ENCODE measurements at regions not wholly inside any gene's neighbourhood (a gene's known extent, or its start where the extent isn't known, plus 50 kb on each side); places are given as distances from the start of the nearest gene placed in this dataset.

- no peaks in the 10 kb centered on the region for H3K36me3 Mint-ChIP-seq (ENCODE audit: low read depth)
- H3K27ac Mint-ChIP-seq = no peak overlapping the region
- H3K27me3 Mint-ChIP-seq (ENCODE audit: low read depth) = peaks cover 4% of the 10 kb centered on the region
- CTCF ChIA-PET = interaction anchor here (0.6 kb wide), 1 partner anchor 92 kb away, joined by 4 read pairs; no protein-coding TSS in a partner anchor
- intact Hi-C loops (cut with micrococcal nuclease) = no loop called here
- no peak overlapping the region for H3K4me3 Mint-ChIP-seq
- DNase-seq = no peak
- no peaks in the 10 kb centered on the region for H3K4me1 Mint-ChIP-seq (ENCODE audit: low read depth)
- no peaks in the 10 kb centered on the region for H3K9me3 Mint-ChIP-seq
Observed at GRCh38 chr13:31955101-31955500, 76.5 kb upstream of the FRY start.

- no peak overlapping the region for H3K4me3 Mint-ChIP-seq
- no peak for DNase-seq
- H3K36me3 Mint-ChIP-seq (ENCODE audit: low read depth) = no peaks in the 10 kb centered on the region
- no peaks in the 10 kb centered on the region for H3K9me3 Mint-ChIP-seq
- no peak overlapping the region for H3K27ac Mint-ChIP-seq
- H3K4me1 Mint-ChIP-seq (ENCODE audit: low read depth) = no peaks in the 10 kb centered on the region
- CTCF ChIA-PET = interaction anchor here (0.7 kb wide), 1 partner anchor 210 kb away, joined by 3 read pairs; no protein-coding TSS in a partner anchor
- intact Hi-C loops (cut with micrococcal nuclease) = no loop called here
- peaks cover 4% of the 10 kb centered on the region for H3K27me3 Mint-ChIP-seq (ENCODE audit: low read depth)
Observed at GRCh38 chr13:31955741-31956140, 75.8 kb upstream of the FRY start.

GRCh38 chr13:31956980-31957644, 74.5 kb upstream of the FRY start:
- Mint-ChIP-seq H3K4me1 (ENCODE audit: low read depth) (no peaks in the 10 kb centered on the region), H3K4me3 (no peak overlapping the region), H3K27me3 (ENCODE audit: low read depth) (peaks cover 4% of the 10 kb centered on the region), H3K9me3 (no peaks in the 10 kb centered on the region), H3K36me3 (ENCODE audit: low read depth) (no peaks in the 10 kb centered on the region), H3K27ac (no peak overlapping the region)
- CTCF ChIA-PET = no interaction called here
- no peak for DNase-seq
- intact Hi-C loops (cut with micrococcal nuclease) = no loop called here

GRCh38 chr13:31957772-31958171, 73.8 kb upstream of the FRY start:
- Mint-ChIP-seq H3K36me3 (ENCODE audit: low read depth) (no peaks in the 10 kb centered on the region), H3K27me3 (ENCODE audit: low read depth) (peaks cover 7% of the 10 kb centered on the region), H3K4me1 (ENCODE audit: low read depth) (no peaks in the 10 kb centered on the region), H3K9me3 (no peaks in the 10 kb centered on the region), H3K27ac (no peak overlapping the region), H3K4me3 (no peak overlapping the region)
- no peak for DNase-seq
- CTCF ChIA-PET = no interaction called here
- intact Hi-C loops (cut with micrococcal nuclease) = no loop called here

GRCh38 chr13:31962731-31963370, 68.7 kb upstream of the FRY start:
- Mint-ChIP-seq H3K27ac (no peak overlapping the region), H3K27me3 (ENCODE audit: low read depth) (peaks cover 4% of the 10 kb centered on the region), H3K9me3 (peaks cover 4% of the 10 kb centered on the region), H3K4me1 (ENCODE audit: low read depth) (no peaks in the 10 kb centered on the region), H3K36me3 (ENCODE audit: low read depth) (no peaks in the 10 kb centered on the region), H3K4me3 (no peak overlapping the region)
- intact Hi-C loops (cut with micrococcal nuclease) = no loop called here
- CTCF ChIA-PET = interaction anchor here (0.6 to 1.8 kb wide), 4 partner anchors 9 to 111 kb away, joined by 4 to 5 read pairs (median 4); no protein-coding TSS in a partner anchor
- DNase-seq = no peak

- Mint-ChIP-seq H3K36me3 (ENCODE audit: low read depth) (no peaks in the 10 kb centered on the region), H3K27me3 (ENCODE audit: low read depth) (peaks cover 10% of the 10 kb centered on the region), H3K4me1 (ENCODE audit: low read depth) (no peaks in the 10 kb centered on the region), H3K27ac (no peak overlapping the region), H3K9me3 (peaks cover 7% of the 10 kb centered on the region), H3K4me3 (no peak overlapping the region)
- CTCF ChIA-PET = interaction anchor here (1.5 kb wide), 1 partner anchor 17 kb away, joined by 4 read pairs; no protein-coding TSS in a partner anchor
- no peak for DNase-seq
- intact Hi-C loops (cut with micrococcal nuclease) = no loop called here
Observed at GRCh38 chr13:31963631-31964030, 67.9 kb upstream of the FRY start.

- CTCF ChIA-PET = no interaction called here
- H3K9me3 Mint-ChIP-seq = peaks cover 7% of the 10 kb centered on the region
- no peak for DNase-seq
- H3K27me3 Mint-ChIP-seq (ENCODE audit: low read depth) = peaks cover 10% of the 10 kb centered on the region
- H3K4me3 Mint-ChIP-seq = no peak overlapping the region
- no peaks in the 10 kb centered on the region for H3K4me1 Mint-ChIP-seq (ENCODE audit: low read depth)
- H3K36me3 Mint-ChIP-seq (ENCODE audit: low read depth) = no peaks in the 10 kb centered on the region
- intact Hi-C loops (cut with micrococcal nuclease) = no loop called here
- H3K27ac Mint-ChIP-seq = no peak overlapping the region
Observed at GRCh38 chr13:31964168-31964567, 67.4 kb upstream of the FRY start.

- Mint-ChIP-seq H3K27ac (no peak overlapping the region), H3K4me1 (ENCODE audit: low read depth) (no peaks in the 10 kb centered on the region), H3K36me3 (ENCODE audit: low read depth) (no peaks in the 10 kb centered on the region), H3K9me3 (peaks cover 7% of the 10 kb centered on the region), H3K27me3 (ENCODE audit: low read depth) (peaks cover 10% of the 10 kb centered on the region), H3K4me3 (no peak overlapping the region)
- no peak for DNase-seq
- intact Hi-C loops (cut with micrococcal nuclease) = no loop called here
- CTCF ChIA-PET = interaction anchor here (0.7 kb wide), 1 partner anchor 24 kb away, joined by 4 read pairs; no protein-coding TSS in a partner anchor
Observed at GRCh38 chr13:31965361-31966066, 66.1 kb upstream of the FRY start.

- peaks cover 11% of the 10 kb centered on the region for H3K27me3 Mint-ChIP-seq (ENCODE audit: low read depth)
- no peak overlapping the region for H3K27ac Mint-ChIP-seq
- CTCF ChIA-PET = interaction anchor here (0.7 to 1.0 kb wide), 3 partner anchors 15 to 81 kb away, joined by 3 to 4 read pairs (median 3); no protein-coding TSS in a partner anchor
- no peaks in the 10 kb centered on the region for H3K36me3 Mint-ChIP-seq (ENCODE audit: low read depth)
- H3K4me3 Mint-ChIP-seq = no peak overlapping the region
- intact Hi-C loops (cut with micrococcal nuclease) = no loop called here
- peaks cover 7% of the 10 kb centered on the region for H3K9me3 Mint-ChIP-seq
- H3K4me1 Mint-ChIP-seq (ENCODE audit: low read depth) = no peaks in the 10 kb centered on the region
- no peak for DNase-seq
Observed at GRCh38 chr13:31967155-31967554, 64.4 kb upstream of the FRY start.

GRCh38 chr13:31968473-31968872, 63.1 kb upstream of the FRY start:
- H3K9me3 Mint-ChIP-seq = peaks cover 7% of the 10 kb centered on the region
- no peaks in the 10 kb centered on the region for H3K36me3 Mint-ChIP-seq (ENCODE audit: low read depth)
- DNase-seq = no peak
- H3K27ac Mint-ChIP-seq = no peak overlapping the region
- H3K4me3 Mint-ChIP-seq = no peak overlapping the region
- peaks cover 9% of the 10 kb centered on the region for H3K27me3 Mint-ChIP-seq (ENCODE audit: low read depth)
- intact Hi-C loops (cut with micrococcal nuclease) = no loop called here
- no peaks in the 10 kb centered on the region for H3K4me1 Mint-ChIP-seq (ENCODE audit: low read depth)
- CTCF ChIA-PET = no interaction called here

GRCh38 chr13:31970231-31970930, 61.2 kb upstream of the FRY start:
- Mint-ChIP-seq H3K4me3 (no peak overlapping the region), H3K27me3 (ENCODE audit: low read depth) (peaks cover 9% of the 10 kb centered on the region)
- CTCF ChIA-PET = no interaction called here

GRCh38 chr13:31972453-31972852, 59.1 kb upstream of the FRY start:
- Mint-ChIP-seq H3K9me3 (peaks cover 3% of the 10 kb centered on the region), H3K27ac (no peak overlapping the region), H3K27me3 (ENCODE audit: low read depth) (peaks cover 9% of the 10 kb centered on the region), H3K36me3 (ENCODE audit: low read depth) (no peaks in the 10 kb centered on the region), H3K4me3 (no peak overlapping the region), H3K4me1 (ENCODE audit: low read depth) (no peaks in the 10 kb centered on the region)
- intact Hi-C loops (cut with micrococcal nuclease) = no loop called here
- CTCF ChIA-PET = no interaction called here
- DNase-seq = no peak

More at GRCh38 chr13:31970231-31970930, 61.2 kb upstream of the FRY start:
- Mint-ChIP-seq H3K27ac (no peak overlapping the region), H3K36me3 (ENCODE audit: low read depth) (no peaks in the 10 kb centered on the region), H3K9me3 (peaks cover 7% of the 10 kb centered on the region), H3K4me1 (ENCODE audit: low read depth) (no peaks in the 10 kb centered on the region)
- no peak for DNase-seq
- intact Hi-C loops (cut with micrococcal nuclease) = no loop called here

Data from activated naive CD4-positive, alpha-beta T cell treated with anti-CD3 and anti-CD28 coated beads for 36 hours (primary cell).